Cardiac septum (tissue), 1 donor: ENCODE measurements at regions not wholly inside any gene's neighbourhood (a gene's known extent, or its start where the extent isn't known, plus 50 kb on each side); places are given as distances from the start of the nearest gene placed in this dataset.

ENCODE experiments used
- DNase-seq: peaks from one replicate; pipeline ENCODE4 v3.0.0-alpha.2; 2020; ENCODE audit warnings: low spot score
- intact Hi-C: fragments of 100-400 bp; cut with DNase I; formaldehyde crosslinking; loops from one replicate; pipeline ENCODE4 v1.14.0; 2022
- donor health status: DM: no; HTN: no; CAD: no.

GRCh38 chr15:101590785-101591184 lies 61.4 kb downstream of the TM2D3 start:
- no peak for DNase-seq
- intact Hi-C loops: no loop called here

DNA sequence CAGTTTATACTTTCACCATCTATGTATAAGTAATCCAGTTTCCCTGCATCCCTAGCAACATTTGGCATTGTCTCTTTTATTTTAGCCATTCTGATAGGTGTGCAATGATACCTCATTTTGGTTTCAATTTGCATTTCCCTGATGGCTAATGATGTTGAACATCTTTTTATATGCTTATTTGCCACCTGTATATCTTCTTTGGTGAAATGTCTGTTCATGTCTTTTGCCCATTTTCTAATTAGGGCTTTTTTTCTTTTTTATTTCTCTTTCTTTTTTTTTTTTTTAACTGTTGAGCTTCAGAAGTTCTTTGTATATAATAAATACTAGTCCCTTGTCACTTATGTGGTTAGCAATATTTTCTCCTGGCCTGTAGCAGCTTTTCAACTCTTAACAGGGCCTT lies 68.9 kb downstream of the TM2D3 start:
- intact Hi-C loops: loop anchor here (5.0 kb wide), 2 partner anchors 81 to 286 kb away; partner anchors contain the start of gene SNRPA1
- no peak for DNase-seq

GRCh38 chr15:101580431-101580830 lies 71.8 kb downstream of the TM2D3 start:
- intact Hi-C loops: loop anchor here (5.0 kb wide), 2 partner anchors 78 to 283 kb away; partner anchors contain the start of gene SNRPA1
- no peak for DNase-seq

- no peak for DNase-seq
- intact Hi-C loops: loop anchor here (5.0 kb wide), 2 partner anchors 77 to 282 kb away; partner anchors contain the start of gene SNRPA1
Observed at GRCh38 chr15:101579631-101580163, 72.5 kb downstream of the TM2D3 start.

DNA sequence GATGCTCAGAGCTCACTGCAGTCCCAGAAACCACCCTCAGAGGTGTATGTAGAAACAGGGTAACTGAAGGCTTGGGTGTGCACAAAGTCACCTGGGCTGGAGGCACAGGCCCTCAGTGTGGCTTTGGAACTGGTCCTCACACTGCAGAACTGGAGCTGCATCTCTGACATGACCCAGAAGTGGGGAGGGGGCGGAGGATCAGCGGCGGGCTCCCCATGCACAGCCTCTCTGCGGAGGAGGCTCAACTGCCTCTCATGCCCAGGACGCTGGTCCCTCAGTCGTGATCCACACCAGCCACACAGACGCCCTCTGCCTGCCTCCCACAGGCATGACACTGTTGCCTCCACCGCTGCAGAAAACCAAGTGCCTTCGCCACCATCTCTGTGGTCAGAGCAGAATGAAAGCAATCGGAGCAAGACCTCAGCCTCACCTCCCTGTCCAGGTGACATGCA lies 73.7 kb downstream of the TM2D3 start:
- no peak for DNase-seq
- intact Hi-C loops: no loop called here

DNA sequence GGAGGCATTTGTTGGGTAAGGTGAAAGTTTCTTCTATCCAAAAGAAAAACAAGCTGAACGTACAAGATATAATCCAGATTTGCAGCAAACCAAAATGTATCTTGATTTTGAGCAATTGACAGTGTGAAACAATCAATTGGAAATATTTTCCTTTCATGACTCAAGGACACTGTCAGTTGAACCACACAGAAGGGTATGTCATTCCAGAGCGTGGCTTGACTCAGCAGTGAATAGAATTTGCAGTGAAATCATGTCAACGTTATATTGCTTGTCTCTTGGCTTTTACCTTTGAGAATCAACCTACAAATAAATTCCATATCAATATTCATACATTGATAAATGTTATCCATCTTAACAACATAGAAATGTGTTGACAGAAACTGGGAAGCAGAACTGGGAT lies 78.2 kb downstream of the TM2D3 start:
- intact Hi-C loops: no loop called here
- no peak for DNase-seq

DNA sequence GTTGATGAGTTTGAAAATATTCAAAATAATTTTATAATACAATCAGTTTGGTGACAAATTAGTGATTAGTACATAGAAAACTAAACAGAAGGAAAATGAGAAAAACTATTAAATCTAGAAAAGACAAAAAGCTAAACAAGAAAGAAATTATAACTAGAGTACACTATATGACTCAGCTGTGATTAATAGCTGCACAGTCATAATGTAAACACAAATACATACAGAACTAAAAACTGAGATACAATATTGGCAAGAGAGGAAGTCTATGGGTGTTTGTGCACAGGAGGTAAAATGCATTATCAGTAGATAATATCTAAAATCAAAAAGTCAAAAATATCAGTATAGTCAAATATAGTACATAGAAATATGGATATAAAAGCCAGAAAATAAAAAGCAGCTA lies 80.7 kb upstream of the PCSK6 start:
- DNase-seq: no peak
- intact Hi-C loops: no loop called here

DNA sequence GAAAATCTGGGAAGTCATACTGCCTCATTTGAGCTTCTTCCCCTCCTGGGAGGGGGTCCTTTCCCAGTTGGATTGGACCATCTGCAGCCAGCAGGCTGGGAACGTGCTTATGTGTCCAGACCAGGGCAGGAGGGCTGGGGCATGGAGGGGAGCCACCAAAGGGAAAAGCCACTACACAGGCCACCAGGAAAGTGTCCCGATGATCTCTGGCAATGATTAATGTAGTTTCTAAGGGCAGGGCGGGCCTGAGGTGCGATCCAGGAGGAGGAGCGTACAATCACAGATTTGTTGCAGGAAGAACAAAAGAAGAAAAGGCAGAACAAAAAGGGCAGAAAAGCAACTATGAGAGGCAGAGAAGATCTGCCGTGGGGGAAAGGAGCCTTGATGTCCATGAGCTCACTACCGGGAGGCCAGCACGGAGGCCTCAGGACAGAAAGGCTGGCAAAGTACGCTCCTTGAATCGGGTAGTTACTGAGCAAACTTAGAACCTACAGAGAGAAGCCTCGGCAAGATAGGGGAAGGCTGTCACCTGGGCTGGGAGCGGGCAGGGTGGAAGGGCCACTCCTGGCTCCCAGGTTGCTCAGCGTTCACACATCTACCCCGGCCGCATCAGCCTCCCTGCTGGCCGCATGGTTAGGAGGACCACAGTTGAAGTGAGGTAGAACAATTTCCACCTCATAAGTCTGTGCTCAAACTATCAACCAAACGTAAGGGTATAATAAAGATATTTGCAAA lies 79.5 kb upstream of the PCSK6 start:
- no peak for DNase-seq
- intact Hi-C loops: no loop called here

GRCh38 chr15:101568309-101568708 lies 78.8 kb upstream of the PCSK6 start:
- no peak for DNase-seq
- intact Hi-C loops: no loop called here

- DNase-seq: no peak
- intact Hi-C loops: no loop called here
Observed at GRCh38 chr15:101566748-101567488, 77.4 kb upstream of the PCSK6 start.

DNA sequence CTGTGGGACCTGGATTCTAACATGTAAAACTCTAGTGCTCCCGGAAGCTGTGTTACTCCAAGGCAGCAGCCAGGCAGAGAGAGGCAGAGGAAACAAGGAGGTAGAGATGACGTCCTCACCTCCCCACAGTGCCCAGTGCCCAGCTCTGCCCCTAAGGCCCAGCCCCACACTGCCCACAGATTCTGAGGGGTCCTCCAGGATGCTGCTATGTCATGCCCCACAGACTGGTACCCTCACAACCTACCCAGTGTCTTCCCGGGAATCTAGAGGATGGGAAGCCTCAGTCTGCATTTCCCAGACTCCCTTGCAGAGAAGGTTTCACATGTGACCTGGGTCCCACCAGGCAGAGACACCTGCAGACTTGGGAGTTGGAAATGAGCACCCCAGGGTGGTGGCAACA lies 75.9 kb upstream of the PCSK6 start:
- no peak for DNase-seq
- intact Hi-C loops: no loop called here

GRCh38 chr15:101563176-101563796 lies 73.8 kb upstream of the PCSK6 start:
- intact Hi-C loops: no loop called here
- DNase-seq: no peak

GRCh38 chr15:101562428-101563059 lies 73.0 kb upstream of the PCSK6 start:
- intact Hi-C loops: no loop called here
- DNase-seq: no peak

- DNase-seq: no peak
- intact Hi-C loops: no loop called here
Observed at GRCh38 chr15:101561584-101561906, 72.0 kb upstream of the PCSK6 start.

GRCh38 chr15:101560722-101561583 lies 71.4 kb upstream of the PCSK6 start:
- intact Hi-C loops: no loop called here
- no peak for DNase-seq

DNA sequence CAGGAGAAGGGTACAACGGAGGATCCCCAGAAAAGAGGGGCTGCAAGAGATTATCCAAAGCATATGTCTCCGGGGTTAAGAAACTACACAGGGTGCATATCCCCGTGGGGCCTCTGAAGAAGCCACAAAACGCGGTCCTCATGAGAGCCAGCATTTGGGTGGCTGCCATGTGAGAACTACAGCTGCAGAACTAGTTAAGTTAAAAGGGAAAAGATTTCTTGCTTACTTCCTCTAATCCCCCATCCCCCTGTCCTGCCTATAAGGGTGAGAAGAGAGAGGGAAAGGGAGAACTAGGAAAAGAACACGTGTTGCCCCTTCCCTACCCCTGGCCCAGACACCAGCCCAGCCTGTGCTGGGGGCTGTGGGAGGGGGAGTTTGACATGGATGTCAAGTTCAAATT lies 70.4 kb upstream of the PCSK6 start:
- no peak for DNase-seq
- intact Hi-C loops: no loop called here

GRCh38 chr15:101558221-101558941 lies 68.9 kb upstream of the PCSK6 start:
- DNase-seq: no peak
- intact Hi-C loops: no loop called here

DNA sequence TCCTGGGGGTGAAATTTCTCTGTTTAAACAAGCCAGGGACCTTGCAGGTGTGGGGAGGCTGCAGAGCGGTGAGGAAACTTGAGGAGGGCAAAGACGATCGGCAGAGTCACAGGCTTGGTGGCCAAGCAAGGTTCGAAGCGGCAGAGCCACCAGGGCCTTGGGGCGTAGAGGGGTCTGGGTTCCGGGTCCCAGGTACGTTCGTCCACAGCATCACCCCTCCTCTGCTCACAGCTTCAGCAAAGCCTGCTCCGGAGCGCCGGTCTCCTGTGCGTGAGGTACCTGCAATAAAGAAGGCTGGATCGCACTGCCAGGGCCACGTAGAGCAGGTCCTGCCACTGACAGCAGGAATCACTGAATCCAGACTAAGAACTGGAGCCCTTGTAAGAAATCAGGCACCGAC lies 66.8 kb upstream of the PCSK6 start:
- intact Hi-C loops: no loop called here
- DNase-seq: no peak
